ENCODE measurements at regions not wholly inside any gene's neighbourhood (a gene's known extent, or its start where the extent isn't known, plus 50 kb on each side); places are given as distances from the start of the nearest gene placed in this dataset.

DNA sequence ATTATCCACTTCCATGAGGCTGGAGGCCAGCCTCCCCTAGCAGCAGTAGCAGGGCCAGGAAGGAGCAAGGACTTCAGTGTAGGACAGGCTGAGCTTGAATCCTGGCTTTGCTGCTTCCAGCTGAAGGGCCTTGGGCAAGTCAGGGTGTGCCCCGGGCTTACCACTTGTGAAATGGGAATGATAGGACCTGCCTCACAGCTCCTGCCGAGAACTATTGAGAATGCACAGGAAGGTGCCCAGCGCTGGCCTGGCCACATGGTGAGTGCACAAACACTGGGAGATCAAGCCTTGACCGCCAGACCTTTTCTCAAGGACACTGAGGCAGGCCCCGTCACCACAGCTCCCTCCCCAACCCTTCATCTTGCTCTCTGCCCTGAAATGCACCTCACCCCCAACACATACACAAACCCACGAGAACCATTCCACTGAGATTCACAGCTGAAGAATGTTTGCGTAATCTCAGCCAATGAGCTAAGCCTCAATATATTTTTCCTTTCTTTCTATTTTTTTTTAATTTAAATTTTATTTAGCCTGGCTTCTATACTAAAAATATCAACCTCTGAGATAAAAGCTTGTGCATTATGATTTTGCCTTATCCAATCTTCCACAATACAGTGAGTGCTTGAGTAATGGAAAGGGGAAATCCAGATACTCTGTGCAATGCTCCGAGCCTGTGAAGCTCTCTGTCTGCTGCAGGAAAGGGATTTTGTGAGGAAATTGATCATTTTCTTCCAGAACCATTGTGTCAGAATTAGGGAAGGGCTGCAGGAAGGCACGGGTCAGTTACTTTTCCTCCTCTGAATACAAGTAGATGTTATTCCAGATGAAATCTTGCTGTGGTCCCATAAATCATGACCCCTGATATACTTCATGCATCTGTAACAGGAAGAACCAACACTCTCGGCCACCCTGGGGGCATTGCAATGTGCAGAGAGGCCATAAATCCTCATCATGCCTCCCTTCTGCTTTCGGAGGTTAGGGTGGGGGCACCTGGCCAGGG, 193.9 kb downstream of the TLE3 start:
- no peak for TF ChIP-seq POLR2AphosphoS5 (IDR thresholded peaks at IDR 0.05)
- TF ChIP-seq, protein P1, sequence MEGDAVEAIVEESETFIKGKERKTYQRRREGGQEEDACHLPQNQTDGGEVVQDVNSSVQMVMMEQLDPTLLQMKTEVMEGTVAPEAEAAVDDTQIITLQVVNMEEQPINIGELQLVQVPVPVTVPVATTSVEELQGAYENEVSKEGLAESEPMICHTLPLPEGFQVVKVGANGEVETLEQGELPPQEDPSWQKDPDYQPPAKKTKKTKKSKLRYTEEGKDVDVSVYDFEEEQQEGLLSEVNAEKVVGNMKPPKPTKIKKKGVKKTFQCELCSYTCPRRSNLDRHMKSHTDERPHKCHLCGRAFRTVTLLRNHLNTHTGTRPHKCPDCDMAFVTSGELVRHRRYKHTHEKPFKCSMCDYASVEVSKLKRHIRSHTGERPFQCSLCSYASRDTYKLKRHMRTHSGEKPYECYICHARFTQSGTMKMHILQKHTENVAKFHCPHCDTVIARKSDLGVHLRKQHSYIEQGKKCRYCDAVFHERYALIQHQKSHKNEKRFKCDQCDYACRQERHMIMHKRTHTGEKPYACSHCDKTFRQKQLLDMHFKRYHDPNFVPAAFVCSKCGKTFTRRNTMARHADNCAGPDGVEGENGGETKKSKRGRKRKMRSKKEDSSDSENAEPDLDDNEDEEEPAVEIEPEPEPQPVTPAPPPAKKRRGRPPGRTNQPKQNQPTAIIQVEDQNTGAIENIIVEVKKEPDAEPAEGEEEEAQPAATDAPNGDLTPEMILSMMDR (IDR thresholded peaks at IDR 0.05): no peak

All from prostate gland (tissue), 2 donors.